ENCODE measurements at regions not wholly inside any gene's neighbourhood (a gene's known extent, or its start where the extent isn't known, plus 50 kb on each side); places are given as distances from the start of the nearest gene placed in this dataset.

GRCh38 chr9:18357321-18357720 is 116.6 kb upstream of the ADAMTSL1 start:
- no peak for DNase-seq

- no peak for DNase-seq
These were observed 115.6 kb upstream of the ADAMTSL1 start for GRCh38 chr9:18358325-18358724.

- DNase-seq: no peak
These were observed 114.6 kb upstream of the ADAMTSL1 start for GRCh38 chr9:18359335-18359734.

- no peak for DNase-seq
These were observed 113.9 kb upstream of the ADAMTSL1 start for GRCh38 chr9:18360005-18360404.

GRCh38 chr9:18361646-18362045 is 112.3 kb upstream of the ADAMTSL1 start:
- peak; percentile 25 for DNase-seq

- no peak for DNase-seq
These were observed 111.8 kb upstream of the ADAMTSL1 start for GRCh38 chr9:18362166-18362565.

GRCh38 chr9:18362901-18363685 is 110.9 kb upstream of the ADAMTSL1 start:
- DNase-seq: no peak

GRCh38 chr9:18365651-18366050 is 108.3 kb upstream of the ADAMTSL1 start:
- DNase-seq: no peak

GRCh38 chr9:18366184-18366583 is 107.8 kb upstream of the ADAMTSL1 start:
- no peak for DNase-seq

- DNase-seq: no peak
These were observed 105.7 kb upstream of the ADAMTSL1 start for GRCh38 chr9:18368206-18368605.

GRCh38 chr9:18371141-18371540 is 102.8 kb upstream of the ADAMTSL1 start:
- DNase-seq: no peak

- no peak for DNase-seq
These were observed 102.3 kb upstream of the ADAMTSL1 start for GRCh38 chr9:18371621-18372020.

GRCh38 chr9:18379073-18379811 is 94.7 kb upstream of the ADAMTSL1 start:
- DNase-seq: no peak

GRCh38 chr9:18382243-18382642 is 91.7 kb upstream of the ADAMTSL1 start:
- no peak for DNase-seq

GRCh38 chr9:18384066-18384465 is 89.9 kb upstream of the ADAMTSL1 start:
- DNase-seq: no peak

- DNase-seq: no peak
These were observed 88.1 kb upstream of the ADAMTSL1 start for GRCh38 chr9:18385696-18386490.

GRCh38 chr9:18390393-18390792 is 83.6 kb upstream of the ADAMTSL1 start:
- no peak for DNase-seq

GRCh38 chr9:18393340-18394130 is 80.4 kb upstream of the ADAMTSL1 start:
- peak; percentile 89 for DNase-seq

GRCh38 chr9:18394847-18395351 is 79.1 kb upstream of the ADAMTSL1 start:
- no peak for DNase-seq

- no peak for DNase-seq
These were observed 77.7 kb upstream of the ADAMTSL1 start for GRCh38 chr9:18396102-18396728.

- DNase-seq: no peak
These were observed 76.9 kb upstream of the ADAMTSL1 start for GRCh38 chr9:18397076-18397475.

GRCh38 chr9:18398038-18398437 is 75.9 kb upstream of the ADAMTSL1 start:
- DNase-seq: no peak
